ENCODE measurements at regions not wholly inside any gene's neighbourhood (a gene's known extent, or its start where the extent isn't known, plus 50 kb on each side); places are given as distances from the start of the nearest gene placed in this dataset.

DNA sequence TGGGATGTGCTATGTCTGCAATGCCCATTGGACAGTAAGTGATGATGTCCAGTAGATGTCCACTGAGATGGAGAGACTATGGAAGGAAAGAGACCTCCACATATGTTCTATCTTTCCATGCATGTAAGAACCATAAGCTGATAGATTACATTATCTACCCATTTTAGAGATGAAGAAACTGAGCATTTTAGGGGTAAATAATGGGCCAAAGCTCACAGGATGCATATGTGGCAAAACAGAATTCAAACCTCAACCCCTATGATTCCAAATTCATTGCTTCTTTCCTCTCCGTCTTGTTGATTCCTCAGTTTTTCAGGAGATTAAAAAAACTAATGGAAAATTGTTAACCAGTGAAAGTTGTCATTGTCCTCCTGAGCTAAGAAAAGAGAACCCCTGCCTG, 200.7 kb upstream of the PWP1 start:
- TF ChIP-seq EZH2phosphoT487 (IDR thresholded peaks at IDR 0.05; ENCODE audit: borderline replicate concordance, low read depth, low read length) (no peak), CTCF (conservative IDR thresholded peaks at IDR 0.05; ENCODE audit: low read length) (no peak)
